ENCODE measurements at regions not wholly inside any gene's neighbourhood (a gene's known extent, or its start where the extent isn't known, plus 50 kb on each side); places are given as distances from the start of the nearest gene placed in this dataset.

DNA sequence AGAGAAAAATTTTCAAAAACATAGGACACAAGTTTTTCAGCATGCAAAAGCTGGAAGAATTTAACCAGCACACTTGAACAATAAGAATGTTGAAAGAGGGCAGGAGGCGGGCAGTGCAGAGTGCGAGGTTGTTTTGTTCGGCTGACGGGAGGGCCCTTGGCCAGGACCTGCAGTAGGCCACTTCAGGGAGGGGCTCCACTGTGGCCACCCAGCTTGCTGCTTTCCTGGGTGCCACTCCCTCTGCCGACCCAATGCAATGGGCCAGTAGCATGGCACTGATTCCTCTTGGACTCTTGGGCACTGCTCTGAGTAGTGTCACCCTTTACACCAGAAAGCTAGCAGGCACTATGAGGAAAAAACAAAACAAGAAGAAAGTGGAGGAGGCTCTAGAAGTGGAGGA, 92.9 kb downstream of the SNRPE start:
- peaks cover 0 to 11% (median 2%) of the 10 kb centered on the region in 4 donors for H3K9me3 ChIP-seq
- 92 to 98% methylated on average over 5 of the region's 5 CpGs for WGBS, 2 donors
- H3K27ac ChIP-seq = peak overlapping the region in 1 of 4 donors; percentile 44
- ATAC-seq (ENCODE audit: low FRiP score in 2 of 2) = peak in 1 of 2 donors; percentile 65
- DNase-seq = no peak
- H3K4me1 ChIP-seq = no peaks in the 10 kb centered on the region
- no peaks in the 10 kb centered on the region for H3K36me3 ChIP-seq
- TF ChIP-seq EP300 (IDR thresholded peaks at IDR 0.05) = no peak
- TF ChIP-seq, protein P1, sequence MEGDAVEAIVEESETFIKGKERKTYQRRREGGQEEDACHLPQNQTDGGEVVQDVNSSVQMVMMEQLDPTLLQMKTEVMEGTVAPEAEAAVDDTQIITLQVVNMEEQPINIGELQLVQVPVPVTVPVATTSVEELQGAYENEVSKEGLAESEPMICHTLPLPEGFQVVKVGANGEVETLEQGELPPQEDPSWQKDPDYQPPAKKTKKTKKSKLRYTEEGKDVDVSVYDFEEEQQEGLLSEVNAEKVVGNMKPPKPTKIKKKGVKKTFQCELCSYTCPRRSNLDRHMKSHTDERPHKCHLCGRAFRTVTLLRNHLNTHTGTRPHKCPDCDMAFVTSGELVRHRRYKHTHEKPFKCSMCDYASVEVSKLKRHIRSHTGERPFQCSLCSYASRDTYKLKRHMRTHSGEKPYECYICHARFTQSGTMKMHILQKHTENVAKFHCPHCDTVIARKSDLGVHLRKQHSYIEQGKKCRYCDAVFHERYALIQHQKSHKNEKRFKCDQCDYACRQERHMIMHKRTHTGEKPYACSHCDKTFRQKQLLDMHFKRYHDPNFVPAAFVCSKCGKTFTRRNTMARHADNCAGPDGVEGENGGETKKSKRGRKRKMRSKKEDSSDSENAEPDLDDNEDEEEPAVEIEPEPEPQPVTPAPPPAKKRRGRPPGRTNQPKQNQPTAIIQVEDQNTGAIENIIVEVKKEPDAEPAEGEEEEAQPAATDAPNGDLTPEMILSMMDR (IDR thresholded peaks at IDR 0.05) = no peak
- TF ChIP-seq POLR2AphosphoS5 (IDR thresholded peaks at IDR 0.05) = no peak
- no peak for TF ChIP-seq POLR2A (IDR thresholded peaks at IDR 0.05)
- H3K27me3 ChIP-seq = no peaks in the 10 kb centered on the region
- H3K4me3 ChIP-seq = no peak overlapping the region

DNA sequence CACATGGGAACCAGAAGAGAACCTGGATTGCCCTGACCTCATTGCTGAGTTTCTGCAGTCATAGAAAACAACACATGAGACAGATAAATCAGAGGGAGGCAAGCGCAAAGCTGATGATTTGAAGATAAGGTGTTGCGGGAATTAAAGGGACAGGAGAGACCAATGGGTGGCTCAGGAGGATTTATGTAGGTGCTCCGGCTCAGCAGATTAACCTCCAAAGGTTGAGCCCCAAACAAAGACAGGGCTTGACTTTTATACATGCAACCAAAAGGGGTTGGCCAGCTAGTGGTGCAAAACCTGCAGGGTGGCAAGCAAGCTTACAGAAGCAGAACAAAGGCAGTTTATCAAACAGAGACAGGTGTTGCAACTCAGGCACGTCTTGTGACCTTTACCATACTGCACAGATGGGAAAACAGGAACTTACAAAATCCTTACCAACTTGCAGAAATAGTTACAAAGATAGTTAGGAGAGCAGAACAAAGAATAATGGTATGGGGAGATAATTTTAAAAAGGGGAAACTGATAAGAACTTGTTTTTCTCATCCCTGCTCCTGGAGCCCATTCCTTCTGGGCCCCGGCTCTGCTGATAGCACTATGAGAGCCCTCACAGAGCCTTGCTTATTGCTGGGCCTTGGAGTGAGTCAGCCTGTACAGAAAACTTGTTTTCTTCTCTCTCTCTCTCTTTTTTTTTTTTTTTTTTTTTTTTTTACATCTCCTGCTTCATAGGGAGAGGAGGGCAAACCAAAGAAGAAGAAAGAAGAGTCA, 93.6 kb downstream of the SNRPE start:
- ATAC-seq (ENCODE audit: low FRiP score in 2 of 2) (no peak), DNase-seq (peak in 1 of 2 donors; percentile 31)
- 80 to 82% methylated on average over 5 of the region's 5 CpGs for WGBS, 2 donors
- H3K36me3 ChIP-seq = no peaks in the 10 kb centered on the region
- peak overlapping the region in 2 of 4 donors; percentile 30 to 54 for H3K27ac ChIP-seq
- no peaks in the 10 kb centered on the region for H3K27me3 ChIP-seq
- no peaks in the 10 kb centered on the region for H3K4me1 ChIP-seq
- TF ChIP-seq EP300 (IDR thresholded peaks at IDR 0.05) = no peak
- TF ChIP-seq POLR2AphosphoS5 (IDR thresholded peaks at IDR 0.05) = no peak
- TF ChIP-seq, protein P1 (IDR thresholded peaks at IDR 0.05) = no peak
- no peak for TF ChIP-seq POLR2A (IDR thresholded peaks at IDR 0.05)
- no peak overlapping the region for H3K4me3 ChIP-seq
- H3K9me3 ChIP-seq = peaks cover 0 to 11% (median 2%) of the 10 kb centered on the region in 4 donors

DNA sequence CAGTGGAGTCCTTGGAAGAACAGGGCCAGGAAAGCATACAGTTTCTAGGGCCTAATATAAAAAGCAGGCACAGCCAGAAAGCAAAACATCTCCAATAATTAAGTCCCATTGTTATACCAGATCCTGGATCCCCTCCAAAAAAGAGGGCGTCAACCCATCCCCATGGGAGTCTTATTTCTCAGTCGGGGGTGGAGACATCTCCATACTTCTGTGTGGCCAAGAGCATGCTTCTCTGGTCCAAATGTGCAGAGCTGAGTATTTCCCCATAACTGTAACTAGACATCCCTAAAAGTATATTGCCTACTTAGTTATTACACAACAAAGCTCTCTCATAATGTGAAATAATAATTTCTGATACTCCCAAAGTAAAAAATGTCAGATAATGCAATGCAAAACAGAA, 104.2 kb upstream of the SOX13 start:
- 44 to 69% methylated on average over 2 of the region's 2 CpGs for WGBS, 2 donors
- Histone ChIP-seq H3K9me3 (peaks cover 0 to 9% (median 2%) of the 10 kb centered on the region in 4 donors), H3K27ac (no peak overlapping the region), H3K27me3 (no peaks in the 10 kb centered on the region), H3K36me3 (no peaks in the 10 kb centered on the region), H3K4me3 (no peak overlapping the region), H3K4me1 (no peaks in the 10 kb centered on the region)
- no peak for DNase-seq
- peak in 1 of 2 donors; percentile 55 for ATAC-seq (ENCODE audit: low FRiP score in 2 of 2)
- TF ChIP-seq POLR2A (IDR thresholded peaks at IDR 0.05) (no peak), POLR2AphosphoS5 (IDR thresholded peaks at IDR 0.05) (no peak), EP300 (IDR thresholded peaks at IDR 0.05) (no peak)
- TF ChIP-seq, protein P1 (IDR thresholded peaks at IDR 0.05) = no peak

DNA sequence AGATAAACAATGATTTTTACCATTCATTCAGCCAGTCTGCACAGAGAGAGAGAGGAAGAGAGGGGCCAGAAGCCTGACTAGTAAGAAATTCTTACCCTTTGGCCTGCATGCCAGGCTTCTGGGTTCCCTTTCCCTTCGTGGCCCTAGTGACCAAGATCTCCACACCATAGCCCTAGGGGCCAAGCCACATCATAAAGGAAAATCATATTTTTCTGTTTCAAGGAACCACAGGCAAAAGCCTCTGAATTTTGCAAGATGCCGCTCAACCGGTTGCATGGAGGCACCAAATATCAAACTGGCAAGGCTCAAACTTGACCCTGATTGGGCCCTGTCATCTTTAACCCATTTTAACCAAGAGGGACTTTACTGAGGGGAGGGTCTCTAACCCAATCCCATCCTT, 103.1 kb upstream of the SOX13 start:
- H3K36me3 ChIP-seq = no peaks in the 10 kb centered on the region
- H3K4me3 ChIP-seq = no peak overlapping the region
- no peaks in the 10 kb centered on the region for H3K27me3 ChIP-seq
- peaks cover 0 to 9% (median 2%) of the 10 kb centered on the region in 4 donors for H3K9me3 ChIP-seq
- 78 to 84% methylated on average over 3 of the region's 3 CpGs for WGBS, 2 donors
- H3K27ac ChIP-seq = no peak overlapping the region
- TF ChIP-seq EP300 (IDR thresholded peaks at IDR 0.05) (no peak), POLR2A (IDR thresholded peaks at IDR 0.05) (no peak), POLR2AphosphoS5 (IDR thresholded peaks at IDR 0.05) (no peak)
- TF ChIP-seq, protein P1 (IDR thresholded peaks at IDR 0.05) = no peak
- DNase-seq (no peak), ATAC-seq (ENCODE audit: low FRiP score in 2 of 2) (no peak)
- no peaks in the 10 kb centered on the region for H3K4me1 ChIP-seq

DNA sequence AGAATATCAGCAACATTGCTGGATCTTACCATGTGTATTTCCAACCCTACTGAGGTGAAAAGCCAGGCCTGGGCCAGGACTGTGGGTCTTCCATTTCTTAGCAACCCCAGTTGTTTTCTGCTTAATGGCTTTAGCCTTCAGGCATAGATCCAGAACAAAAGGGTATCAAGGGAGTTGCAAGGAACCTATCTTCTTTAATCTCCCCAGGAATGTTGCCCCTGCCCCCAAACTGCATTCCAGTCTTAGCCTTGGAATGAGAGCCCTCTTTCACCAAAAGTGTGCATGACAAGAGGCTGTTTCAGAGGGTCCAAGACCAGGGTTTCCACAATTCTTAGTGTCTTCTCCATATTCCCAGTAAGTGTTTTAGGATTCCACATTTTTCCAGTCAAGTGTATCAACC, 87.9 kb upstream of the SOX13 start:
- no peak for ATAC-seq (ENCODE audit: low FRiP score in 2 of 2)
- Histone ChIP-seq H3K36me3 (no peaks in the 10 kb centered on the region), H3K9me3 (no peaks in the 10 kb centered on the region), H3K27ac (no peak overlapping the region), H3K4me3 (no peak overlapping the region), H3K27me3 (no peaks in the 10 kb centered on the region), H3K4me1 (no peaks in the 10 kb centered on the region)
- no peak for DNase-seq
- TF ChIP-seq POLR2AphosphoS5 (IDR thresholded peaks at IDR 0.05) (no peak), POLR2A (IDR thresholded peaks at IDR 0.05) (no peak), EP300 (IDR thresholded peaks at IDR 0.05) (no peak)
- TF ChIP-seq, protein P1 (IDR thresholded peaks at IDR 0.05) = no peak
